ENCODE measurements at regions not wholly inside any gene's neighbourhood (a gene's known extent, or its start where the extent isn't known, plus 50 kb on each side); places are given as distances from the start of the nearest gene placed in this dataset.

DNA sequence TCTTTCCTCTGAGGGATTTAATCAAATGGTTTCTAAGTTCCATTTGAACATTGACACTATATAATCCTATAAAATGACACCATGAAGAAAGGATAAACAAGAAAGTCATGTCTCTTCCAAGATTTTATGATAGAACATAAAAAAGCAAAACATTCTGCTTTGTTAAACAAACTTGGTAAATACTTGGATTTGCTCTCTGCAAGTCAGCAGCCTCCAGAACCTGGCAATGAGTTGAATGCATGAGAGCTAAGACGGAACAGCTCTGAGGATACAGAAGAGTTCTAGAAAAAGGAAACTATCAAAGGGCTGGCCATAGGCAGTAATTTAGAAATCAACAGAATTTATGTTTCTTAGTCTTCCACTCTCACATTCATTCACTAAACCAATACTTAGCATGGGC, 656.0 kb upstream of the ID4 start:
- TF ChIP-seq, protein P1, sequence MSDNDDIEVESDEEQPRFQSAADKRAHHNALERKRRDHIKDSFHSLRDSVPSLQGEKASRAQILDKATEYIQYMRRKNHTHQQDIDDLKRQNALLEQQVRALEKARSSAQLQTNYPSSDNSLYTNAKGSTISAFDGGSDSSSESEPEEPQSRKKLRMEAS (IDR thresholded peaks at IDR 0.05): no peak
- TF ChIP-seq TCF12 (IDR thresholded peaks at IDR 0.05; ENCODE audit: low read depth): no peak
- no peak for TF ChIP-seq ZBTB7A (IDR thresholded peaks at IDR 0.05; ENCODE audit: low read depth)
- no peak for TF ChIP-seq TAF1 (IDR thresholded peaks at IDR 0.05; ENCODE audit: low read depth)
- no peak for TF ChIP-seq EP300 (IDR thresholded peaks at IDR 0.05; ENCODE audit: borderline replicate concordance)
- TF ChIP-seq FOXM1 (IDR thresholded peaks at IDR 0.05; ENCODE audit: borderline replicate concordance, low read depth): no peak
- TF ChIP-seq, protein P2, sequence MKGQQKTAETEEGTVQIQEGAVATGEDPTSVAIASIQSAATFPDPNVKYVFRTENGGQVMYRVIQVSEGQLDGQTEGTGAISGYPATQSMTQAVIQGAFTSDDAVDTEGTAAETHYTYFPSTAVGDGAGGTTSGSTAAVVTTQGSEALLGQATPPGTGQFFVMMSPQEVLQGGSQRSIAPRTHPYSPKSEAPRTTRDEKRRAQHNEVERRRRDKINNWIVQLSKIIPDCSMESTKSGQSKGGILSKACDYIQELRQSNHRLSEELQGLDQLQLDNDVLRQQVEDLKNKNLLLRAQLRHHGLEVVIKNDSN (IDR thresholded peaks at IDR 0.05): no peak
- no peak for TF ChIP-seq YY1 (IDR thresholded peaks at IDR 0.05; ENCODE audit: low read depth)
